22Rv1 (cell line): ENCODE measurements at regions not wholly inside any gene's neighbourhood (a gene's known extent, or its start where the extent isn't known, plus 50 kb on each side); places are given as distances from the start of the nearest gene placed in this dataset.

ENCODE experiments used
- CTCF ChIP-seq: fragments of 450-650 bp; IDR thresholded peaks from 2 replicates; pipeline ENCODE4 v1.5.1; 2017; ENCODE audit warnings: mild to moderate bottlenecking
- ZFX ChIP-seq: fragments of 450-650 bp; IDR thresholded peaks from 2 replicates; pipeline ENCODE4 v1.6.1; 2017; ENCODE audit warnings: antibody characterized with exemption, borderline replicate concordance

GRCh38 chr19:28516415-28516872, 696.5 kb downstream of the UQCRFS1 start:
- no peak for TF ChIP-seq ZFX
- TF ChIP-seq CTCF: no peak
